GM18511 (cell line): ENCODE measurements at regions not wholly inside any gene's neighbourhood (a gene's known extent, or its start where the extent isn't known, plus 50 kb on each side); places are given as distances from the start of the nearest gene placed in this dataset.

ENCODE experiments used
- ATAC-seq: cut with Tn5 transposase; IDR thresholded peaks from one replicate; pipeline ENCODE4 v1.9.1; 2021; ENCODE audit warnings: mild to moderate bottlenecking, moderate library complexity; ENCODE audit not compliant: unreplicated experiment

GRCh38 chr12:107518868-107519267 is 166.7 kb upstream of the PWP1 start:
- no peak for ATAC-seq

DNA sequence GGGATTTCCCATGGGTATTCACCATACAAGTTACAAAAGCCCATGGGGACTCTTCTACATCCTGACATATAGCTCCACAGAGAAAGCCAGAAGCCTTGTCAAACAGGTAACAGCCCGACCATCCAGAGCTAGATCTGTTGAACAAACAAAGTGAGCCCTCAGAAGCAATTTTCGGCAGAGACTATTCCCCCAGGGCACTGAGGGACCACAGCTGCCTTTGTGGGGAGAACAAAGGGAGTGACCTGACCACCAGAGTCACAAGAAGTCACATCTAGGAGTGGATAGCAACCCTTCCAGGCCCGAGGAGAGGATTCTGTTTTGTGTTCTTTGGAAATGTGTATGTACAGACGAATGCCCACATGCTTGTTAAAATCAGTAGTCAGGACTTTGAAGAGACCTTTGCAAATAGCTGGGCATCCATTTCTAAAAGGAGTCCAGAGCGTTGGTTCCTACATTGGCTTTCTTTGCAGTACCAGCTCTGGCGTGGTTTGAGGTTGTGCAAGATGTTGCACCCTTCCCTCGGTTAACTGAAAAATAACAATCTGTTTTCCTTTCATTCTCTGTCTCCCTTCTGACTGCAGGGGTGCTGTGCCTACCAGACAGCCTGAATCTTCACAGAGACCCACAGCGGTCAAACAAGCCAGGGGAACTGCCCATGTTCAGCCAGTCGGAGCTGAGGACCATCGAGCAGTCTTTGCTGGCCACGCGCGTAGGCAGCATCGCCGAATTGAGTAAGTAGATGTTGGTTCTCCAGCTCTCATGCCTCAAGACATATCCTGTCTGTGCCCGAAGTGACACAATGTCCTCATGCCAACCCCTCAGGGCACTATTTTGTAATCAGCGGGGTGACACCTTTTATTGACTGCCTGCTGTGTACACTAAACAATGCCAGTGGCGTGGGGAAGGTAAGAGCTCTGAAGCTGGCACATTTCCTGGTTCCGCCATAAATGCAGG is 165.4 kb upstream of the PWP1 start:
- ATAC-seq: no peak

DNA sequence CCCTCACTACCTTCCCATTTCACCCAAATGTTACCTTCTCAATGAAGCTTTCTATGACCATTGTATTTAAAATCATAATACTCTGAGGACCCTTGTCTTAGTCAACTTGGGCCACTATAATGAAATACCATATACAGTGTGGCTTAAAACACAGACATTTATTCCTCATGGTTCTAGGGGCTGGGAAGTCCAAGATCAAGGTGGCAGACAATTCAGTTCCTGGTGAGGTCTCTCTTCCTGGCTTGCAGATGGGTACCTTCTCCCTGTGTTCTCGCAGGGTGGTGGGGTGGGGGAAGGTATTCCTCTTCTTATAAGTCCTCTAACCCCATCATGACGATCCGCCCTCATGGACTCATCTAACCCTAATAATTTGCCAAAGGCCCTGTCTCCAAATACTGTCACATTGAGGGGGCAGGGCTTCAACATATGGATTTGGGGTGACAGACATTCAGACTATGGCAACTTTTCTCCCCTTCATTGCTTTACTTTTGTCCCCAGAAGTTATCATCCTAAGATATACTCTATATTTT is 163.7 kb upstream of the PWP1 start:
- no peak for ATAC-seq

GRCh38 chr12:107522692-107523477 is 162.7 kb upstream of the PWP1 start:
- no peak for ATAC-seq

GRCh38 chr12:107523775-107524535 is 161.6 kb upstream of the PWP1 start:
- no peak for ATAC-seq

GRCh38 chr12:107525063-107525718 is 160.4 kb upstream of the PWP1 start:
- no peak for ATAC-seq

- ATAC-seq: no peak
These were observed 159.7 kb upstream of the PWP1 start for GRCh38 chr12:107525719-107526554.

- ATAC-seq: no peak
These were observed 158.9 kb upstream of the PWP1 start for GRCh38 chr12:107526555-107527180.

- no peak for ATAC-seq
These were observed 156.8 kb upstream of the PWP1 start for GRCh38 chr12:107528731-107529365.

DNA sequence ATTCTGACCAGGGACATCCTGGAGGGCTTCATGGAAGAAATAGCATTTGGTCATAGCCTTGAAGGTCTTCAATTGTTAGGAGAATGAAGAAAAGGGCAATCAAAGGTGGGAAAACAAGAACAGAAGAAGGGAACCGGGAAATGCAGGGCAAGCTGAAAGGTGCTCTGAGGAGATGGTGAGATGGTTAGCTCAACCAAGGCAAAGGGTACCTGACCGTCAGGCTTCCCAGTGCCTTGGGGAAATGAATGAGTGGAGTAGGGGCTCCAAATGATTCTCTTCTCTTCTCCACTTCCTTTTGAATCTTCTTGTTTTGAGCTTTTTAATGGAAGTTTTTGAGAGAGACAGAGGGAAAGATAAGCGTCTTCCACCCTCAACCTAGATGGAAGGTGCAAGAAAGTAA is 155.6 kb upstream of the PWP1 start:
- ATAC-seq: no peak

GRCh38 chr12:107530701-107531100 is 154.9 kb upstream of the PWP1 start:
- ATAC-seq: no peak

- ATAC-seq: peak; percentile 60
These were observed 152.4 kb upstream of the PWP1 start for GRCh38 chr12:107533218-107533617.

- ATAC-seq: no peak
These were observed 149.0 kb upstream of the PWP1 start for GRCh38 chr12:107536613-107537012.

DNA sequence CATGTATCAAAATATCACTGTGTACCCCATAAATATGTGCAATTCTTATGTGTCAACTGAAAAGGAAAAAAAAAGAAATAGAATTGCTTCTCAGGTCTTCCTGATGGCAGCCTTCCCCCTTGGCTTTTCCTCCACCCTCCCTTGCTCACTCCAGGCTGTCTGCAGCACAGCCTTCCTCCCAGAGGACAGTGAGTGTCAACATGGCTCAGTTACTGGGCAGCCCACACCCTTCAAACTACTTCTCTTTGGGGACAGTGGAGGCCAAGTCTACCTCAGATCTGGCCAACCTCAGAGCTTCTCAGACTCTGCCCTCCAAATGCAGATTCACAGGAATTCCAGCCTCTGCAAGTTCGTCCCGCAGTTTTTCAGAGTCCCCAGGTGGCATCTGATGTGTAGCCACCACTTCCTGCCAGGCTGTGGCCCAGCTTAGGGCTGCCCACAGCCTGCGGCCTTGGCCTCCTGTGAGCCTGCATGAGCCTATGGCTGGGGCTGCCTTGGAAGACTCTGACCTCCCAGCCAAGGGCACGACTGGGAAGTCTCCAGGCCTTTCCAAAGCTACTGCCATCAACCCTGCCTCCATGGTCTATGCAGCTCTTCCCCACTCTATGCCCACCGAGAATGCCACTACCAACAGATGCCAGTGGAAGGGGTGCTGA is 148.0 kb upstream of the PWP1 start:
- ATAC-seq: no peak

DNA sequence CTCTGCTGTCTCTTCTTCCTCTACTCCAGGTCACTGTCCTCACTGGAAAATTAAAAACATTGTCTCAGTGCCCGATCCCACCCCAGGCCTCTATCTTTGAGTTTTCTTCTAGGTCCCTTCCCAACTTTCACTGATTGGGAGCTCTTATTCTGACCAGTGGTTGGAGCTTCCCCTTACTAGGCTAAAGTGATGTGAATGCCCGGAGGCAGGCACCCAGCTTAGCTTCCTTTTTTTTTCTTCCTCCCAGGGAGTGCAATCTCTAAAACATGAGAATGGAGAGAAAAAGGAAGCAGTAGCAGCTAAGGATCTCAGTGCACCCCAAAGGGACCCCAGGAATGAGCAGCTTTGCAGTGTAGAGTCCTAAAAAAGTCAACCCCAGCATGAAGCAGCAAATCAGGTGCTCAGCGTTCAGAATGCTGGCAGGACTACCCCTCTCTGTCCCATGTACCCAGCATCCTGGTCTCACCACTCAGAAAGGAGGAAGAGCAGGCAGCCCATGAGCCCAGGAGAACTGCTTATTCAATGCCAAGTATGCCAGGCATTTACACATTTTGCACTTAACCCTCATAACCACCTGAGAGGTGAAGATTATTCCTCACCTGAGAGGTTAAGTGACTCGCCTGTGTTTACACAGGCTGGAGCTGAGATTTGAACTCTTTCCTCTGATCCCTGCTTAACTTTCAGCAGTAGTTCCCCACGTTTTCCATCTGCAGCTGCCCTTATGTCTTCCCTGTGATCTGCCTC is 146.2 kb upstream of the PWP1 start:
- ATAC-seq: no peak

- no peak for ATAC-seq
These were observed 144.4 kb upstream of the PWP1 start for GRCh38 chr12:107541001-107541705.

- no peak for ATAC-seq
These were observed 142.2 kb upstream of the PWP1 start for GRCh38 chr12:107543416-107543815.
